Bronchial epithelial cell (primary cell): ENCODE measurements at regions not wholly inside any gene's neighbourhood (a gene's known extent, or its start where the extent isn't known, plus 50 kb on each side); places are given as distances from the start of the nearest gene placed in this dataset.
"Not testable (repeated sequence)": the region's sequence is repeated elsewhere in the genome, so short reads cannot be mapped to it uniquely, and the experiment has no call there.

Experiments
- DNase-seq: peaks from one replicate; pipeline ENCODE4 v3.0.0-alpha.2; 2010; ENCODE audit warnings: low read depth
- FAIRE-seq: peaks from 2 replicates; lab custom pipeline; 2011; peaks lifted over from hg19 to GRCh38; lab: Jason Lieb, UNC
- H3K27me3 ChIP-seq: 2 replicates; pipeline ENCODE4 v1.5.1; 2011; ENCODE audit warnings: low read length; ENCODE audit not compliant: control insufficient read depth, insufficient read depth
- H3K36me3 ChIP-seq: 2 replicates; pipeline ENCODE4 v1.5.1; 2011; ENCODE audit warnings: low read length; ENCODE audit not compliant: control insufficient read depth, insufficient read depth
- H3K4me3 ChIP-seq: 2 replicates; pipeline ENCODE4 v1.5.1; 2011; ENCODE audit warnings: mild to moderate bottlenecking, low read depth, low read length, control low read depth
- CTCF ChIP-seq: IDR thresholded peaks from 2 replicates; pipeline ENCODE4 v1.5.1; 2011; ENCODE audit warnings: mild to moderate bottlenecking, moderate library complexity, low read length, control low read depth, inconsistent platforms; ENCODE audit not compliant: insufficient read depth, severe bottlenecking

- DNase-seq (peak; percentile 66), FAIRE-seq (peak; percentile 55)
- Histone ChIP-seq H3K27me3 (no peaks in the 10 kb centered on the region), H3K36me3 (no peaks in the 10 kb centered on the region), H3K4me3 (no peak overlapping the region)
- no peak for TF ChIP-seq CTCF
Observed at GRCh38 chr1:87435484-87435883, 106.8 kb downstream of the LMO4 start.

GRCh38 chr1:87436115-87436514 lies 107.4 kb downstream of the LMO4 start:
- not testable (repeated sequence) for FAIRE-seq, H3K36me3 ChIP-seq, H3K27me3 ChIP-seq, DNase-seq, H3K4me3 ChIP-seq

GRCh38 chr1:87436534-87436933 lies 107.9 kb downstream of the LMO4 start:
- no peaks in the 10 kb centered on the region for H3K27me3 ChIP-seq
- H3K36me3 ChIP-seq = no peaks in the 10 kb centered on the region
- FAIRE-seq (no peak), DNase-seq (peak; percentile 59)
- TF ChIP-seq CTCF = no peak
- H3K4me3 ChIP-seq = no peak overlapping the region

DNA sequence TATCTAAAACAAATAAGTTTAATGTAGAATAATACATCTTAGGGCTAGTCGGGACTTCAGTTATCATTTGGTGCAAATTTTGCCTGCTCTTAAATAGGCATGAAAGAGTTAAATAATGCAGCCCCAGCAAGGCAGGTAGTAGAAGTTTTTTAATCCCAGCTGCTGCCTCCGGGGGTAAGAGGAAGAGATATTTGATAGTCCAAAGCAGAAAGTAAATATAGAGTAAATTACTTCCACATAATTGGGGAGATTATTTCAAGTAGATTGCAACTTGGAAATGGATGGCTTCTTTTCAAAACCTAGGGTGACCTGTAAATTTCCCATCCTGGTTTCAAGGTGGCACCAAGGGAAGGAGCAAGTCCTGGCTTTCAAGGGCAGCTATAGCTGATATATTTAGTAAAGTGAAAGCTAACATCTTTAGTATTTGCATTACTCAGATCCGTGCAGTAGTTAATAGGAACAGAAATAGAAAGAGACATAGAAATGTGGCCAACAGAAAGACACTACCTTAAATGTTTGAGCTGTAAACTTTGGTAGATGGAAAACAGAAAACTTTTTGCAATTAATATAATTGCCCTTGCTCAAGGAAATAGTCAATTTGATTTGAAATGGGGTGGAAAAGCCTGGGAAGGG lies 109.1 kb downstream of the LMO4 start:
- H3K4me3 ChIP-seq = no peak overlapping the region
- no peak for FAIRE-seq
- no peak for TF ChIP-seq CTCF
- no peak for DNase-seq
- H3K27me3 ChIP-seq = no peaks in the 10 kb centered on the region
- H3K36me3 ChIP-seq = no peaks in the 10 kb centered on the region

DNA sequence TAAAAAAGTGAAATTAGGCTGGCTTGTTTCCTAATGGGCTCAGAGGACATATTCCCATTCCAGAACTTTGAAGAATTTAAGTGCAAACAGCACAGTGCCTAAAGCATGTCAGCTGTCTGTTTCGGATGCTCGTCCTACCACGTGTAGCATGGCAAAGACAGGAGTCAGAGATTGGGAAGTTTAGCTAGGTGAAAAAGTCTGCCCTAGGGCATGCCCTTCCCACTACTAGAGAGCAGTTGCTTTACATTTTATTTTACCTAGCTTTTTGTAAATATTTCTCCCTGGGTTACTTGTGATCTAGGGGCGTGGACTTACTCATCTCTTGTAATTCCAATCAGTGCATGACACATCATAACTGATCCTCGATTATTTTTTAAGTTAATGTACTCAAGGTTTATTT lies 111.1 kb downstream of the LMO4 start:
- H3K4me3 ChIP-seq = no peak overlapping the region
- no peaks in the 10 kb centered on the region for H3K36me3 ChIP-seq
- H3K27me3 ChIP-seq = no peaks in the 10 kb centered on the region
- FAIRE-seq (no peak), DNase-seq (peak; percentile 3)
- no peak for TF ChIP-seq CTCF

DNA sequence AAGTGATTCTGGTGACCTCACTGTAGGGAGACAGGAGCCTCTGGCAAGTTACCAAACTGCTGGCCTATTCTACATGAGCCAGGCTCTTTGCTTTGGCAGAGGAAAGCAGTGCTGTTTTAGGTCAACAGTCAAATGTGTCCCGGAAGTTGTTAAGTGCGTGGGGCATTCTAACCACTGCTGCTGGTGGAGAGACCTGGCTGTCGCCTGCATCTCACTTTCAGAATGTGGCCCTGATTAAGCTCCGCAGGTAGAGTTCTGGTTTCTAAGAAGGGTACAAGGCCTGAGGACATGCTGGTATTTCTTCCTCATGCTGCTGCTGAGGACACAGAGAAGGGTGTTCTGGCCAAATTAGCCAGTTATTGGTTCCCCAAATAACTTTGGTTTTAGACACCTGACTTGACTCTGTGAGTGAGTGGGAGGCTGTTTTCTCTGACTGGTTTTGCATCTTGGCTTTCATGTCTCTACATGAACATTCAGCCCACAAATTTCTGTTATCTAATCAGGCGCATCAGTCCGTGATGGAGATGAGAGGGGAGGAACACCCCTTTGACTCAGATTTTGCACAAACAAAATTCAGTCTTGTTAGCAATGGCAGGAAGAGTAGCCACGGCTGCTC lies 120.8 kb downstream of the LMO4 start:
- no peak overlapping the region for H3K4me3 ChIP-seq
- no peaks in the 10 kb centered on the region for H3K36me3 ChIP-seq
- TF ChIP-seq CTCF = no peak
- no peaks in the 10 kb centered on the region for H3K27me3 ChIP-seq
- DNase-seq (peak; percentile 61), FAIRE-seq (peak; percentile 50)
